Endodermal cell (in vitro differentiated cells): ENCODE measurements at regions not wholly inside any gene's neighbourhood (a gene's known extent, or its start where the extent isn't known, plus 50 kb on each side); places are given as distances from the start of the nearest gene placed in this dataset.

Experiments
- DNase-seq: peaks from one replicate; pipeline ENCODE4 v3.0.0-alpha.2; 2017
- H3K27ac ChIP-seq: 2 replicates; pipeline ENCODE4 v1.5.1; 2013; ENCODE audit warnings: mild to moderate bottlenecking, low read depth, low read length, moderate library complexity
- H3K27me3 ChIP-seq: 2 replicates; pipeline ENCODE4 v1.6.1; 2013; ENCODE audit warnings: mild to moderate bottlenecking, low read length, moderate library complexity; ENCODE audit not compliant: insufficient read depth, control insufficient read depth, poor library complexity, severe bottlenecking
- H3K36me3 ChIP-seq: 2 replicates; pipeline ENCODE4 v1.7.0; 2013; ENCODE audit warnings: mild to moderate bottlenecking, low read length, moderate library complexity; ENCODE audit not compliant: control insufficient read depth, insufficient read depth
- H3K4me1 ChIP-seq: one replicate; pipeline ENCODE4 v1.7.0; 2013; ENCODE audit warnings: low read length; ENCODE audit not compliant: control insufficient read depth, insufficient read depth
- H3K4me3 ChIP-seq: 2 replicates; pipeline ENCODE4 v1.5.1; 2013; ENCODE audit warnings: mild to moderate bottlenecking, low read length, moderate library complexity
- H3K9ac ChIP-seq: 2 replicates; pipeline ENCODE4 v1.6.1; 2013; ENCODE audit warnings: mild to moderate bottlenecking, low read length, moderate library complexity; ENCODE audit not compliant: poor library complexity, severe bottlenecking; ENCODE audit errors: extremely low read depth
- H3K9me3 ChIP-seq: 2 replicates; pipeline ENCODE4 v1.6.1; 2013; ENCODE audit warnings: mild to moderate bottlenecking, low read length, moderate library complexity; ENCODE audit not compliant: control insufficient read depth
- H3K27ac Mint-ChIP-seq: 2 replicates; pipeline ENCODE4 v1.8.0; 2020; ENCODE audit warnings: mixed read lengths
- H3K27me3 Mint-ChIP-seq: 2 replicates; pipeline ENCODE4 v1.8.0; 2021; ENCODE audit warnings: mild to moderate bottlenecking, mixed read lengths; ENCODE audit not compliant: insufficient read depth
- H3K36me3 Mint-ChIP-seq: 2 replicates; pipeline ENCODE4 v1.8.0; 2020; ENCODE audit warnings: low read depth, mixed read lengths
- H3K4me1 Mint-ChIP-seq: 2 replicates; pipeline ENCODE4 v1.8.0; 2020; ENCODE audit warnings: mixed read lengths
- H3K4me3 Mint-ChIP-seq: 2 replicates; pipeline ENCODE4 v1.8.0; 2020; ENCODE audit warnings: mild to moderate bottlenecking, moderate library complexity, mixed read lengths
- H3K9me3 Mint-ChIP-seq: 2 replicates; pipeline ENCODE4 v1.8.0; 2020; ENCODE audit warnings: mild to moderate bottlenecking, mixed read lengths
- WGBS, 2 experiments: methylation state at CpG; one replicate each; pipeline versions ENCODE4 v1.1.5 to v1.1.7; 2013; ENCODE audit warnings: missing lambda C conversion rate in 2 of 2, mixed read lengths in 1 of 2; ENCODE audit not compliant: insufficient coverage in 1 of 2, insufficient read length in 1 of 2; 5-methylcytosine and 5-hydroxymethylcytosine counted together
- TF ChIP-seq, protein P1 (sequence below): fragments of 200-600 bp; sonication (generic); conservative IDR thresholded peaks from 2 replicates; pipeline ENCODE4 v1.5.0; 2021; ENCODE audit warnings: antibody characterized with exemption, mild to moderate bottlenecking

- Histone ChIP-seq H3K9ac (no peak overlapping the region), H3K27ac (no peak overlapping the region), H3K27me3 (no peaks in the 10 kb centered on the region), H3K36me3 (no peaks in the 10 kb centered on the region), H3K4me1 (no peaks in the 10 kb centered on the region), H3K4me3 (no peak overlapping the region), H3K9me3 (peaks cover 83% of the 10 kb centered on the region)
- H3K4me1 Mint-ChIP-seq: no peaks in the 10 kb centered on the region
- H3K4me3 Mint-ChIP-seq: no peak overlapping the region
- DNase-seq: no peak
- no peak overlapping the region for H3K27ac Mint-ChIP-seq
- H3K36me3 Mint-ChIP-seq: no peaks in the 10 kb centered on the region
- H3K27me3 Mint-ChIP-seq: no peaks in the 10 kb centered on the region
- WGBS, 2 experiments: 67% methylated on average over 1 of the region's 2 CpGs; no CpG with 5 or more reads in 1 of the 2 experiments
- TF ChIP-seq, protein P1, sequence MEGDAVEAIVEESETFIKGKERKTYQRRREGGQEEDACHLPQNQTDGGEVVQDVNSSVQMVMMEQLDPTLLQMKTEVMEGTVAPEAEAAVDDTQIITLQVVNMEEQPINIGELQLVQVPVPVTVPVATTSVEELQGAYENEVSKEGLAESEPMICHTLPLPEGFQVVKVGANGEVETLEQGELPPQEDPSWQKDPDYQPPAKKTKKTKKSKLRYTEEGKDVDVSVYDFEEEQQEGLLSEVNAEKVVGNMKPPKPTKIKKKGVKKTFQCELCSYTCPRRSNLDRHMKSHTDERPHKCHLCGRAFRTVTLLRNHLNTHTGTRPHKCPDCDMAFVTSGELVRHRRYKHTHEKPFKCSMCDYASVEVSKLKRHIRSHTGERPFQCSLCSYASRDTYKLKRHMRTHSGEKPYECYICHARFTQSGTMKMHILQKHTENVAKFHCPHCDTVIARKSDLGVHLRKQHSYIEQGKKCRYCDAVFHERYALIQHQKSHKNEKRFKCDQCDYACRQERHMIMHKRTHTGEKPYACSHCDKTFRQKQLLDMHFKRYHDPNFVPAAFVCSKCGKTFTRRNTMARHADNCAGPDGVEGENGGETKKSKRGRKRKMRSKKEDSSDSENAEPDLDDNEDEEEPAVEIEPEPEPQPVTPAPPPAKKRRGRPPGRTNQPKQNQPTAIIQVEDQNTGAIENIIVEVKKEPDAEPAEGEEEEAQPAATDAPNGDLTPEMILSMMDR: no peak
- H3K9me3 Mint-ChIP-seq: peaks cover 80% of the 10 kb centered on the region
Observed at GRCh38 chr14:106522990-106523389, 996.6 kb downstream of the TMEM121 start.

DNA sequence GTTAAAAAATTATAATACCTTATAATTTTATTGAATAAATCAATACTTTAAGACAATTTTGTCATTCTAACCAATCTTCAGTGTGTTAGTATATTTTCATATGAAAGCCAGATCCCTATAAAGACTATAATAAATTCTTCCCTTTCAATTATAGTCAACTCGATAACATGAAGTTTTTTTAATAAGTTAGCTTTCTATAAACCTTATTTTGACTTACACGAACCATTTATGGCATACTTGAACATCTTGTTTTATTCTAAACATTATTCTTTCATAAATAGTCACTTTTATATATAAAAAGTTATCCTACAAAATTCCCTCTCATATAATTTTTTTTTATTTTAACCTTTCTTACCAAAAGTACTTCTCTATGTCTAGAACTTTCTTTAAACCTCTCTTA, 1002.3 kb downstream of the TMEM121 start:
- TF ChIP-seq, protein P1: no peak
- peaks cover 79% of the 10 kb centered on the region for H3K9me3 Mint-ChIP-seq
- H3K4me1 Mint-ChIP-seq: no peaks in the 10 kb centered on the region
- Histone ChIP-seq H3K9me3 (peaks cover 89% of the 10 kb centered on the region), H3K4me3 (no peak overlapping the region), H3K27me3 (no peaks in the 10 kb centered on the region), H3K27ac (no peak overlapping the region), H3K4me1 (no peaks in the 10 kb centered on the region), H3K9ac (no peak overlapping the region), H3K36me3 (no peaks in the 10 kb centered on the region)
- no peak for DNase-seq
- H3K4me3 Mint-ChIP-seq: no peak overlapping the region
- 0 to 46% methylated on average over 1 to 2 of the region's 2 CpGs for WGBS, 2 experiments
- H3K27me3 Mint-ChIP-seq: no peaks in the 10 kb centered on the region
- no peaks in the 10 kb centered on the region for H3K36me3 Mint-ChIP-seq
- H3K27ac Mint-ChIP-seq: no peak overlapping the region

DNA sequence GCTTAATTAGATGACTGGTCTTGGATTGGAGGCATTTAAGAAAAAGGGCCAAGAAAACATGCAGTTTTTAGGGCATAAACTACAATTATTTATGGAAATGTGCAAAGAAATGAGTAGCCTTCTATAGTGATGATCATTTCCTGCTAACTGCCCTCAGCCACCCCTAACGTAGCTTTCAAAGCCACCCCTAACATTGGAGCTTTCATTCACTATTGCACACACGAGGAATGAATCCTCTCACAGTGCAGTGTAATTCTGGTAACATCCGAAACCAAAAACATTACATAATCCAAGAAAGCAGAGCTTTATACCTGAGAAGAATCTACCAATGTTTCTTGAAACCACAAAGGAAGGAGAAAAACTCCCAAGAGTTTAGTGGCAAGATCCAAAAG, 1003.6 kb downstream of the TMEM121 start:
- TF ChIP-seq, protein P1: no peak
- H3K4me1 Mint-ChIP-seq: no peaks in the 10 kb centered on the region
- no peaks in the 10 kb centered on the region for H3K36me3 Mint-ChIP-seq
- H3K9me3 Mint-ChIP-seq: peaks cover 77% of the 10 kb centered on the region
- no peak overlapping the region for H3K27ac Mint-ChIP-seq
- H3K9ac ChIP-seq: no peak overlapping the region
- no peaks in the 10 kb centered on the region for H3K27me3 Mint-ChIP-seq
- no peak overlapping the region for H3K27ac ChIP-seq
- peaks cover 89% of the 10 kb centered on the region for H3K9me3 ChIP-seq
- peak overlapping the region; percentile 45 for H3K4me3 ChIP-seq
- no peaks in the 10 kb centered on the region for H3K36me3 ChIP-seq
- WGBS, 2 experiments: 30 to 76% methylated on average over 2 to 3 of the region's 3 CpGs
- no peak overlapping the region for H3K4me3 Mint-ChIP-seq
- H3K27me3 ChIP-seq: no peaks in the 10 kb centered on the region
- DNase-seq: no peak
- no peaks in the 10 kb centered on the region for H3K4me1 ChIP-seq
